ENCODE measurements at regions not wholly inside any gene's neighbourhood (a gene's known extent, or its start where the extent isn't known, plus 50 kb on each side); places are given as distances from the start of the nearest gene placed in this dataset.

DNA sequence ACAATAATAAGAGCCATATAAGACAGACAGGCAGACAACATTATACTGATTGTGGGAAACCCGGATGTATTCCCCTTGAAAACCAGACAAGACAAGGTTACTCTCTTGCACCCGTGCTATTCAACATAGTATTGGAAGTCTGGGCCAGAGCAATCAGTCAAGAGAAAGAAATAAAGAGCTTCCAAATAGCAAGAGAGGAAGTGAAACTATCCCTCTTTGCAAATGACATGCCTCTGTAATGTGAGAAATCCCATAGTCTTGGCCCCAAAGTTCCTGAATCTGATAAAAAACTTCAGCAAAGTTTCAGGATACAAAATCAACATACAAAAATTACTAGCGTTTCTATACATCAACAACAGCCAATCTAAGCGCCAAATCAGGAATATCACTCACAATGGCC is 102.1 kb downstream of the DCAF12L2 start:
- TF ChIP-seq, protein P1, sequence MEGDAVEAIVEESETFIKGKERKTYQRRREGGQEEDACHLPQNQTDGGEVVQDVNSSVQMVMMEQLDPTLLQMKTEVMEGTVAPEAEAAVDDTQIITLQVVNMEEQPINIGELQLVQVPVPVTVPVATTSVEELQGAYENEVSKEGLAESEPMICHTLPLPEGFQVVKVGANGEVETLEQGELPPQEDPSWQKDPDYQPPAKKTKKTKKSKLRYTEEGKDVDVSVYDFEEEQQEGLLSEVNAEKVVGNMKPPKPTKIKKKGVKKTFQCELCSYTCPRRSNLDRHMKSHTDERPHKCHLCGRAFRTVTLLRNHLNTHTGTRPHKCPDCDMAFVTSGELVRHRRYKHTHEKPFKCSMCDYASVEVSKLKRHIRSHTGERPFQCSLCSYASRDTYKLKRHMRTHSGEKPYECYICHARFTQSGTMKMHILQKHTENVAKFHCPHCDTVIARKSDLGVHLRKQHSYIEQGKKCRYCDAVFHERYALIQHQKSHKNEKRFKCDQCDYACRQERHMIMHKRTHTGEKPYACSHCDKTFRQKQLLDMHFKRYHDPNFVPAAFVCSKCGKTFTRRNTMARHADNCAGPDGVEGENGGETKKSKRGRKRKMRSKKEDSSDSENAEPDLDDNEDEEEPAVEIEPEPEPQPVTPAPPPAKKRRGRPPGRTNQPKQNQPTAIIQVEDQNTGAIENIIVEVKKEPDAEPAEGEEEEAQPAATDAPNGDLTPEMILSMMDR (conservative IDR thresholded peaks at IDR 0.05; ENCODE audit: low read depth, low read length) = no peak
- no peaks in the 10 kb centered on the region for H3K79me2 ChIP-seq (ENCODE audit: insufficient read depth, low read depth)
- no peak overlapping the region for H2AFZ ChIP-seq (ENCODE audit: low read depth)
- H3K4me3 ChIP-seq (IDR thresholded peaks at IDR 0.05; ENCODE audit: insufficient read depth, low read depth, low read length) = no peak overlapping the region
- H4K20me1 ChIP-seq (ENCODE audit: insufficient read depth) = no peaks in the 10 kb centered on the region
- no peak overlapping the region for H3K9ac ChIP-seq
- H3K4me2 ChIP-seq = no peak overlapping the region
- no peaks in the 10 kb centered on the region for H3K36me3 ChIP-seq (ENCODE audit: insufficient read depth)
- H3K4me1 ChIP-seq (ENCODE audit: low read depth, poor library complexity, severe bottlenecking) = no peaks in the 10 kb centered on the region
- no peak overlapping the region for H3K27ac ChIP-seq
- H3K27me3 ChIP-seq (ENCODE audit: insufficient read depth, low read depth) = no peaks in the 10 kb centered on the region

DNA sequence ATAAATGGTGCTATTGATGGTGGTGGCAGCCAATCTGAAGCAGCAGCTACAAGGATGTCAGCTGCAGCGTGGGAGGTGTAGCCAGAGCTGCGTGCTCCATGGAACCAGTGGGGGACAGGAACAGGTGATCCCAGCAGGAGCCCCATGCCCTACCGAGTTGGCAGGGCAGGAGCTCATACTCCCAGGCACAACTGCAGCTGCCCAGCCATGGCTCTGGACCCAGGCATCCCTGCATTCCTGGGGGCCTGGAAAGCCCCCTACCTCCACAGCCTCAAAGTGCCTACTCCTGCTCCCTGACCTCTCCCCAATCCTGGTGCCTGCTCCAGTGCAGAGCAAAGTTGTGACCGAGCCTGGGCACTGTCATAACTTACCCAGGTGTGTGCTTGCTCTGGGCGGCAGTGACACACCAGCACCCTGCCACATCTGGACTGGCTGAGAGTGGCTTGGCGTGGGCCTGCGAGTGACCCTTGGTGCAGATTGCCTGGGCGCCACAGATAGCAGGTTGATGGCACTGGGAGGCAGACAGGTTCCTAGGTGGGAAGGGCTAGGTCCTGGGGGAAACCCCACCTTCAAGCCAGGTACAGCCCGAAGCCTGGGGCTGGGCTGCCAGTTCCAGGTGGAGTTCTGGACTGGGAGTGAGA is 101.1 kb downstream of the DCAF12L2 start:
- H3K4me2 ChIP-seq = no peak overlapping the region
- H3K4me3 ChIP-seq (IDR thresholded peaks at IDR 0.05; ENCODE audit: insufficient read depth, low read depth, low read length) = no peak overlapping the region
- no peak overlapping the region for H2AFZ ChIP-seq (ENCODE audit: low read depth)
- no peaks in the 10 kb centered on the region for H4K20me1 ChIP-seq (ENCODE audit: insufficient read depth)
- H3K79me2 ChIP-seq (ENCODE audit: insufficient read depth, low read depth) = no peaks in the 10 kb centered on the region
- H3K4me1 ChIP-seq (ENCODE audit: low read depth, poor library complexity, severe bottlenecking) = no peaks in the 10 kb centered on the region
- no peaks in the 10 kb centered on the region for H3K36me3 ChIP-seq (ENCODE audit: insufficient read depth)
- H3K27me3 ChIP-seq (ENCODE audit: insufficient read depth, low read depth) = no peaks in the 10 kb centered on the region
- TF ChIP-seq, protein P1 (conservative IDR thresholded peaks at IDR 0.05; ENCODE audit: low read depth, low read length) = no peak
- H3K27ac ChIP-seq = no peak overlapping the region
- no peak overlapping the region for H3K9ac ChIP-seq

DNA sequence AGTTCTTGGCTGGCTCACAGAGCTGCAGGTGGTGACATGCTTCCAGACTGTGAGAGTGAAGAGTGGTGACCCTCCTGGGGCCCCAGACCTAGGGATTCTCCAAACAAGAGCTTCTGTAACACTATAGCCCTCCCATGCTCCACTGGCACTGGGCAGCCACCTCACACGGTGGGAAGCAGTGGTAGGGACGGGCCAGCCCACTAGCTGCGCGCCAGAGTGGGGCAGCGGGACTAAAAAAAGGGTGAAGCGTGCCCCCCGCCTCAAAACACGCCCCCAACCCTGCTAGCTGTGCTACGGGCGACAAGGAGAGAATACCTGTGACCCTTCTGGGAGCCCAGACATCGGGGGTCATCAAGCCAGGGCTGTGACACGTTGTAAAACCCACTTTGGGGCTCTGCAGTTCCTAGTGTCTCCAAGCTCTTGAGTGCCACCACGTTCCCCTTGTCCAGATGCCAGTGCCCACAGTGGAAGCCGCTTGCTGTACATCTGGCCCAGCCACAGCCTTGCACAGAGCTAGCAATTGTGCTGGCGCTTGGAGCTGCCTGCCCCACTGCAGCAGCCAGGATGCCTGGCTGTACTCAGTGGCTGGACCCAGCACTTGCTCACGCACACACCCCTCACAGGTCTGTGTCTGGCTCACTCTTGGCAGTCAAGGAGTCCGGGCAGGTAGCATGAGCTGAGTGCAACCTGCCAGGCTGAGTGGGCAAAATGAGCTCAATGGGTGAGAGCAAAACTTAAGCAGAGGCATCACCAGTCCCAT is 100.0 kb downstream of the DCAF12L2 start:
- no peaks in the 10 kb centered on the region for H3K27me3 ChIP-seq (ENCODE audit: insufficient read depth, low read depth)
- no peak overlapping the region for H3K27ac ChIP-seq
- no peak overlapping the region for H3K9ac ChIP-seq
- no peaks in the 10 kb centered on the region for H3K79me2 ChIP-seq (ENCODE audit: insufficient read depth, low read depth)
- no peak overlapping the region for H2AFZ ChIP-seq (ENCODE audit: low read depth)
- H3K4me1 ChIP-seq (ENCODE audit: low read depth, poor library complexity, severe bottlenecking) = no peaks in the 10 kb centered on the region
- H4K20me1 ChIP-seq (ENCODE audit: insufficient read depth) = no peaks in the 10 kb centered on the region
- no peaks in the 10 kb centered on the region for H3K36me3 ChIP-seq (ENCODE audit: insufficient read depth)
- H3K4me3 ChIP-seq (IDR thresholded peaks at IDR 0.05; ENCODE audit: insufficient read depth, low read depth, low read length) = no peak overlapping the region
- no peak overlapping the region for H3K4me2 ChIP-seq
- TF ChIP-seq, protein P1 (conservative IDR thresholded peaks at IDR 0.05; ENCODE audit: low read depth, low read length) = no peak
